Ectodermal cell (in vitro differentiated cells): ENCODE measurements at regions not wholly inside any gene's neighbourhood (a gene's known extent, or its start where the extent isn't known, plus 50 kb on each side); places are given as distances from the start of the nearest gene placed in this dataset.

Experiments
- H3K27ac ChIP-seq: 2 replicates; pipeline ENCODE4 v1.7.0; 2013; ENCODE audit warnings: mild to moderate bottlenecking, low read depth, low read length; ENCODE audit not compliant: insufficient read depth, poor library complexity, severe bottlenecking
- H3K27me3 ChIP-seq: 2 replicates; pipeline ENCODE4 v1.7.0; 2013; ENCODE audit warnings: mild to moderate bottlenecking, low read length; ENCODE audit not compliant: insufficient read depth, control insufficient read depth, poor library complexity, severe bottlenecking
- H3K36me3 ChIP-seq: one replicate; pipeline ENCODE4 v1.7.0; 2013; ENCODE audit warnings: low read length; ENCODE audit not compliant: control insufficient read depth, insufficient read depth
- H3K4me1 ChIP-seq: one replicate; pipeline ENCODE4 v1.7.0; 2013; ENCODE audit warnings: low read length; ENCODE audit not compliant: control insufficient read depth, insufficient read depth
- H3K4me3 ChIP-seq: 2 replicates; pipeline ENCODE4 v1.7.0; 2013; ENCODE audit warnings: low read depth, low read length, control low read depth; ENCODE audit not compliant: insufficient read depth
- H3K9me3 ChIP-seq: 2 replicates; pipeline ENCODE4 v1.7.0; 2013; ENCODE audit warnings: mild to moderate bottlenecking, low read length, moderate library complexity; ENCODE audit not compliant: control insufficient read depth
- WGBS, 2 experiments: methylation state at CpG; one replicate each; pipeline ENCODE4 v1.1.7; 2013; ENCODE audit warnings: missing lambda C conversion rate in 2 of 2; 5-methylcytosine and 5-hydroxymethylcytosine counted together

GRCh38 chr6:22838345-22838744, 269.0 kb downstream of the HDGFL1 start:
- H3K27me3 ChIP-seq: no peaks in the 10 kb centered on the region
- no peaks in the 10 kb centered on the region for H3K4me1 ChIP-seq
- no peak overlapping the region for H3K27ac ChIP-seq
- 93 to 95% methylated on average over 3 of the region's 4 CpGs for WGBS, 2 experiments
- H3K4me3 ChIP-seq: no peak overlapping the region
- peaks cover 2% of the 10 kb centered on the region for H3K9me3 ChIP-seq
- H3K36me3 ChIP-seq: no peaks in the 10 kb centered on the region

DNA sequence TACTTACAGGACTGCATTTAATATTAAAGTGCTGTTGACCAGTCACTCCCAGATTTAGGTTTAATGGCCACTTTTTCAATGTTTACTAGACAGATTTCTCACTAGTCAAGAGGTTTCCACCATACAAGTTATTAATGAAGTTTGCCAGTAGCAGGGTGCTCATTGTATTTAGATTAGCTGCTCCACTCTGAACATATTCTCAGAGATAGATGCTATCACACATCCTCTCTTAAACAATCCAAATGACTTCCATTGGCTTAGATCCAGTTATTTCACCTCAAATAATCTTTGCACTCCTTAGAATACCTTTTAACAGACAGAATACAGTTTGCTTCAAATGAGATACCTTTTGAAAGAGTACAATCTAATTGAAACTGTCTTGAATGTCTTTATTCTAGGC, 276.1 kb downstream of the HDGFL1 start:
- Histone ChIP-seq H3K36me3 (no peaks in the 10 kb centered on the region), H3K27me3 (no peaks in the 10 kb centered on the region), H3K4me1 (no peaks in the 10 kb centered on the region)

DNA sequence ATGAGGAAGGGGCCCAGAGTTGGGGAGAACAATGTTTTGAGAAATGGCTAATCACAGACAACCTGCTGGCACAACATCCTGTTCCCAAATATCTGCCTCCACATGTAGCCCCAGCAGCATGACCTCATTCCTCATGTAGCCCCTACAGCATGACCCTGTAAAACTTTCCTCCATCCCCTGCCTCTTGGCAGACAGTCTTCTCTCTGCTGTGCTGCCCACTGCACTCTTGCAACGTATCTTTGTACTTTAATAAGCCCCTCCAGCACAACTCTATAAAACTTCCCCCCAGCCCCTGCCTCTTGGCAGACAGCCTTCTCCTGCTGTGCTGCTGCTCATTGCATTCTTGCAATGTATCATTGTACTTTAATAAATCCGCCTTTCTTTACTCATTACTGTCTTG, 278.8 kb downstream of the HDGFL1 start:
- no peak overlapping the region for H3K27ac ChIP-seq
- 86 to 90% methylated on average over 2 of the region's 2 CpGs for WGBS, 2 experiments
- H3K27me3 ChIP-seq: no peaks in the 10 kb centered on the region
- no peaks in the 10 kb centered on the region for H3K9me3 ChIP-seq
- H3K36me3 ChIP-seq: no peaks in the 10 kb centered on the region
- no peaks in the 10 kb centered on the region for H3K4me1 ChIP-seq
- no peak overlapping the region for H3K4me3 ChIP-seq

More for the DNA sequence above, 276.1 kb downstream of the HDGFL1 start:
- Histone ChIP-seq H3K27ac (no peak overlapping the region), H3K9me3 (peaks cover 2% of the 10 kb centered on the region), H3K4me3 (no peak overlapping the region)

DNA sequence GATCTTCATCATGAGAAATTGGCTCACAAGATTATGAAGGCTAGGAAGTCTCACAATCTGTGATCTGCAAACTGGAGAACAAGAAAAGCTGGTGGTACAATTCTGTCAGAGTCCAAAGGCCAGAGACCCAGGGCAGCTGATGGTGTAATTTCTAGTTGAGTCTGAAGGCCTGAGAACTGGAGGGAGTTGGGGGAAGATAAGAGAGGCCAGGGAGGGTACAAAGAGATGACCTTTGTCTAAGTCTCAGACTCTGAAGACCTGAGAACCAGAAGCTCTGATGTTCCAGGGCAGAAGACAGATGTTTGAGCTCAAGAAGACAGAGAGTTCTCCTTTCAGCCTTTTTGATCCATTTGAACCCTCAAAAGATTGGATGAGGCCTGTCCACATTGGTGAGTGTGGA, 280.6 kb downstream of the HDGFL1 start:
- no peak overlapping the region for H3K4me3 ChIP-seq
- H3K27ac ChIP-seq: no peak overlapping the region
- H3K9me3 ChIP-seq: no peaks in the 10 kb centered on the region
- no peaks in the 10 kb centered on the region for H3K36me3 ChIP-seq
- no peaks in the 10 kb centered on the region for H3K27me3 ChIP-seq
- H3K4me1 ChIP-seq: no peaks in the 10 kb centered on the region

- Histone ChIP-seq H3K9me3 (no peaks in the 10 kb centered on the region), H3K27ac (no peak overlapping the region), H3K27me3 (no peaks in the 10 kb centered on the region), H3K4me1 (no peaks in the 10 kb centered on the region), H3K4me3 (no peak overlapping the region), H3K36me3 (no peaks in the 10 kb centered on the region)
- WGBS, 2 experiments: 88 to 91% methylated on average over 3 of the region's 4 CpGs
Measured at GRCh38 chr6:22852101-22852500, 282.7 kb downstream of the HDGFL1 start.

DNA sequence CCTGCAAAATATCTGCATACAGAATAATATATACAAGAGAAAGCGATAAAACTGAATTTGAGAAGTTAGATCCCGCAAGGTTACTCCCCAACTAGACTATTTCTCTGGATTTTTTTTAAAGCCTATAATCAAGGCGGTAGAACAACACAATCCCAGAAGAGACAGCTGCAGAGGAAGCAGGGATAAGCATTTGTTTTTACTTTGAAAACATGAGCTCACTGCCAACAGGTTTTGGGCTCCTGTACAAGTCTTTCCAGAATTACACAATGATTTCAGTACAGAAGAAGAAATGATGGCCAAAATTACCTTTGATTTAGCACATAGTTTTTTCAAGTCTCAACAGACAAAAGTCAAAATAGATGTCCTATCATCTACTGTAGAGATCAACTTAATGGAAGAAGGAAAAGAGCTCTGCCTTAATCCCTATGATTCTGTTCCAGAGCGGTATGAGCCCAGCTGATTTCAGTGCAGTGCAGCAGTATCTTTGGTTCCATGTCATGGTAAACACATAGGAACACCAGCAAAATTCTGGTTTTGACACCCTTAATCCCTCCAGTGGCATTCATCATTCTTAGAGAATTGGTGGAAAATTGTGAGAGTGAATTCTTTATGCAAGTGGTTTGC, 304.3 kb downstream of the HDGFL1 start:
- H3K9me3 ChIP-seq: no peaks in the 10 kb centered on the region

GRCh38 chr6:22875845-22876244, 306.5 kb downstream of the HDGFL1 start:
- no peaks in the 10 kb centered on the region for H3K27me3 ChIP-seq
- no peaks in the 10 kb centered on the region for H3K36me3 ChIP-seq
- 96 to 97% methylated on average over 2 of the region's 2 CpGs for WGBS, 2 experiments
- H3K4me1 ChIP-seq: no peaks in the 10 kb centered on the region
- H3K9me3 ChIP-seq: no peaks in the 10 kb centered on the region
- H3K27ac ChIP-seq: no peak overlapping the region
- H3K4me3 ChIP-seq: no peak overlapping the region

More for the DNA sequence above, 304.3 kb downstream of the HDGFL1 start:
- Histone ChIP-seq H3K4me1 (no peaks in the 10 kb centered on the region), H3K4me3 (no peak overlapping the region), H3K27ac (no peak overlapping the region), H3K36me3 (no peaks in the 10 kb centered on the region), H3K27me3 (no peaks in the 10 kb centered on the region)
- 94 to 98% methylated on average over 4 of the region's 4 CpGs for WGBS, 2 experiments

- Histone ChIP-seq H3K4me1 (no peaks in the 10 kb centered on the region), H3K27ac (no peak overlapping the region)
Measured at GRCh38 chr6:22878324-22878701, 308.9 kb downstream of the HDGFL1 start.

GRCh38 chr6:22878706-22879105, 309.3 kb downstream of the HDGFL1 start:
- WGBS, 2 experiments: 67 to 100% methylated on average over 1 of the region's 1 CpG
- H3K4me3 ChIP-seq: no peak overlapping the region
- H3K27me3 ChIP-seq: no peaks in the 10 kb centered on the region
- H3K4me1 ChIP-seq: no peaks in the 10 kb centered on the region
- H3K27ac ChIP-seq: no peak overlapping the region
- no peaks in the 10 kb centered on the region for H3K36me3 ChIP-seq
- no peaks in the 10 kb centered on the region for H3K9me3 ChIP-seq

More at GRCh38 chr6:22878324-22878701, 308.9 kb downstream of the HDGFL1 start:
- H3K9me3 ChIP-seq: no peaks in the 10 kb centered on the region
- H3K27me3 ChIP-seq: no peaks in the 10 kb centered on the region
- no peak overlapping the region for H3K4me3 ChIP-seq
- no peaks in the 10 kb centered on the region for H3K36me3 ChIP-seq
- 8 to 17% methylated on average over 2 of the region's 3 CpGs for WGBS, 2 experiments

- Histone ChIP-seq H3K4me3 (no peak overlapping the region), H3K4me1 (no peaks in the 10 kb centered on the region)
- WGBS, 2 experiments: 89 to 94% methylated on average over 2 to 3 of the region's 3 CpGs
Measured at GRCh38 chr6:22880686-22881433, 311.5 kb downstream of the HDGFL1 start.

More at GRCh38 chr6:22880686-22881433, 311.5 kb downstream of the HDGFL1 start:
- Histone ChIP-seq H3K36me3 (no peaks in the 10 kb centered on the region), H3K27ac (no peak overlapping the region), H3K9me3 (no peaks in the 10 kb centered on the region), H3K27me3 (no peaks in the 10 kb centered on the region)
